NT2/D1 (cell line): ENCODE measurements at regions not wholly inside any gene's neighbourhood (a gene's known extent, or its start where the extent isn't known, plus 50 kb on each side); places are given as distances from the start of the nearest gene placed in this dataset.

Experiments
- SUZ12 ChIP-seq: IDR thresholded peaks from 2 replicates; pipeline ENCODE4 v1.6.1; 2011; ENCODE audit not compliant: insufficient read length, insufficient read depth; ENCODE audit errors: extremely low read depth
- YY1 ChIP-seq: IDR thresholded peaks from 2 replicates; pipeline ENCODE4 v1.6.1; 2011; ENCODE audit not compliant: insufficient read length, insufficient read depth
- ZNF274 ChIP-seq: IDR thresholded peaks from 2 replicates; pipeline ENCODE4 v1.6.1; 2011; ENCODE audit warnings: mild to moderate bottlenecking, low read depth, low read length

GRCh38 chr6:112526594-112526993 is 179.5 kb downstream of the RFPL4B start:
- TF ChIP-seq YY1 (no peak), ZNF274 (no peak), SUZ12 (no peak)
